ENCODE measurements at regions not wholly inside any gene's neighbourhood (a gene's known extent, or its start where the extent isn't known, plus 50 kb on each side); places are given as distances from the start of the nearest gene placed in this dataset.

- no peak for DNase-seq (ENCODE audit: low spot score)
- in situ Hi-C loops (cut with HindIII; ENCODE audit: low sequenced_read_pairs) = no loop called here
These were observed 103.0 kb upstream of the CDK1 start for GRCh38 chr10:60675236-60675635.

DNA sequence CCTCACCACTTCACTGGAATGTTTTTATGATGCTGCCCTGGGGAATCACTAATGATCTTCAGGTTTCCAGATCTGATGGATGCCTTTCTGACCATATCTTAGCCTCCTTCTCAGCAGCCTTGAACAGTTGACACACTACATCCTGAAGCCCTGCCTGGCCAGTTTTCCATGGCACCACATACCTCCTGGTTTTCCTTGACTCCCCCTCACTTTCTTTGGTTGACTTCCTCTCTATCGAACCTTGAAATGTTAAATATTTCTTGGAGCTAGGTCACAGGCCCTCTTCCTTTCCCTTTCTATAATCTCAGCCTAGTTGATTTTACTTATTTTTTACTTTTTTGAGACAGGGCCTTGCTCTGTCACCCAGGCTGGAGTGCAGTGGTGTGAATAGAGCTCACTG lies 108.8 kb upstream of the CDK1 start:
- in situ Hi-C loops (cut with HindIII; ENCODE audit: low sequenced_read_pairs) = no loop called here
- DNase-seq (ENCODE audit: low spot score) = no peak

GRCh38 chr10:60666221-60666620 lies 112.1 kb upstream of the CDK1 start:
- DNase-seq (ENCODE audit: low spot score) = no peak
- in situ Hi-C loops (cut with HindIII; ENCODE audit: low sequenced_read_pairs) = no loop called here

- in situ Hi-C loops (cut with HindIII; ENCODE audit: low sequenced_read_pairs) = no loop called here
- no peak for DNase-seq (ENCODE audit: low spot score)
These were observed 113.4 kb upstream of the CDK1 start for GRCh38 chr10:60664859-60665258.

- DNase-seq (ENCODE audit: low spot score) = no peak
- in situ Hi-C loops (cut with HindIII; ENCODE audit: low sequenced_read_pairs) = no loop called here
These were observed 114.4 kb upstream of the CDK1 start for GRCh38 chr10:60663850-60664249.

- no peak for DNase-seq (ENCODE audit: low spot score)
- in situ Hi-C loops (cut with HindIII; ENCODE audit: low sequenced_read_pairs) = no loop called here
These were observed 115.2 kb upstream of the CDK1 start for GRCh38 chr10:60662917-60663614.

DNA sequence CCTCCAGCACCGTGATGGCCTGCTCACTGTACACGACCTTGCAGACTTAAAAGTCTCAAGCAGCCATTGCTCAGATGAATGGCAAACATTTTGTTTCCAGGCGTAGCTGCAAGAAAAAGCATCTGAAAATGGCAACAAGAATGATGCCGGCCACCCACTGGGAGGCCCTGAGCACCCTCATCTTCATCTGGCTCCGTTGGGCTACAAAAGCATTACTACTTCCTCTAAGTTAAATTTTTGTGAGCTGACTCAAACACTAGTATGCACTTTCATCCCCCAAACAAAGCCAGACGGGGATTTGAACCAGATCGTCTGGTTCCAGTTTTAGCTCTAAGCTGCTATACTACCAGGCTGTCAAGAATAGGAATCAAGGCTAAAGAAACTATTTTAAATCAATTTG lies 116.6 kb upstream of the CDK1 start:
- in situ Hi-C loops (cut with HindIII; ENCODE audit: low sequenced_read_pairs) = no loop called here
- no peak for DNase-seq (ENCODE audit: low spot score)

DNA sequence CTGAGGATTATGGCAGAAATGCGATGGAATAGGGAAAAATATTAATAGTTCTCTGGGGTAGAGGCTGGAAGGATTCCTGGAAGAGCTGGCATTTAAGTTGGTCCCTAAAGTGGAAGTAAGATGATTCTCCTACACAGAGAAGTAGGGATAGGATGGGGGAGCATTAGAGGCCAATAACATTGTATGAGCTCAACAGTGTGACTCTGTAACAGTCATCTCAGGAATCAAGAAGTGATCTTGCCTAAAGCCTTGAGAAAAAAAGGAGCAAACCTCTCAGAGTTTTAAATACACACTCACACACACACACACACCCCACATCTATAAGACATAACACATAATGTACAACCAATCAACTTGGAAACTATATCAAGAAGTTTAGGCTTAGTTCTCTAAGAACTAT lies 117.7 kb upstream of the CDK1 start:
- DNase-seq (ENCODE audit: low spot score) = no peak
- in situ Hi-C loops (cut with HindIII; ENCODE audit: low sequenced_read_pairs) = no loop called here

GRCh38 chr10:60654813-60655464 lies 123.3 kb upstream of the CDK1 start:
- in situ Hi-C loops (cut with HindIII; ENCODE audit: low sequenced_read_pairs) = no loop called here
- DNase-seq (ENCODE audit: low spot score) = no peak

GRCh38 chr10:60652628-60653027 lies 125.7 kb upstream of the CDK1 start:
- DNase-seq (ENCODE audit: low spot score) = no peak
- in situ Hi-C loops (cut with HindIII; ENCODE audit: low sequenced_read_pairs) = no loop called here

- no peak for DNase-seq (ENCODE audit: low spot score)
- in situ Hi-C loops (cut with HindIII; ENCODE audit: low sequenced_read_pairs) = no loop called here
These were observed 127.9 kb upstream of the CDK1 start for GRCh38 chr10:60650378-60650800.

- in situ Hi-C loops (cut with HindIII; ENCODE audit: low sequenced_read_pairs) = no loop called here
- DNase-seq (ENCODE audit: low spot score) = no peak
These were observed 128.5 kb upstream of the CDK1 start for GRCh38 chr10:60649485-60650377.

- in situ Hi-C loops (cut with HindIII; ENCODE audit: low sequenced_read_pairs) = no loop called here
These were observed 129.5 kb upstream of the CDK1 start for GRCh38 chr10:60648761-60649160.

GRCh38 chr10:60646966-60647796 lies 131.1 kb upstream of the CDK1 start:
- in situ Hi-C loops (cut with HindIII; ENCODE audit: low sequenced_read_pairs) = no loop called here
- peak; percentile 78 for DNase-seq (ENCODE audit: low spot score)

More at GRCh38 chr10:60648761-60649160, 129.5 kb upstream of the CDK1 start:
- no peak for DNase-seq (ENCODE audit: low spot score)

DNA sequence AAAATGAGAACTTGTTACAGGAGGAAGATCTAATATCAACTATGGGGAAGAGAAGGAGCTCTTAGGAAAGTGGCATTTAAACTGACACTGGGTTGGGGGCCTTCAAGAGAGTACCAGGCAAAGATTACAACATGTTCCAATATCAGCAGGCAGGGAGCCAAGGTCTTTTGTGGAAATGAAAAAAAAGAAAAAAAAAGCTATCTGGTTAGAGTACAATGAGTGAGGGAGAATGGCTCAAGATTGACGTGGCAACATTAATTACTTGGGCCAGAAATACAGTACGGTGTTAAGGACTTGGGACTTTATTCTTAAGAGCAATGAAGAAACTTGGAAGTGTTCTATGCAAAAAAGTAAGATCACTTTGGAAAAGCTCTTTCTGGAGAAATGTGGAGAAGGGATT lies 132.3 kb upstream of the CDK1 start:
- in situ Hi-C loops (cut with HindIII; ENCODE audit: low sequenced_read_pairs) = no loop called here
- DNase-seq (ENCODE audit: low spot score) = no peak

DNA sequence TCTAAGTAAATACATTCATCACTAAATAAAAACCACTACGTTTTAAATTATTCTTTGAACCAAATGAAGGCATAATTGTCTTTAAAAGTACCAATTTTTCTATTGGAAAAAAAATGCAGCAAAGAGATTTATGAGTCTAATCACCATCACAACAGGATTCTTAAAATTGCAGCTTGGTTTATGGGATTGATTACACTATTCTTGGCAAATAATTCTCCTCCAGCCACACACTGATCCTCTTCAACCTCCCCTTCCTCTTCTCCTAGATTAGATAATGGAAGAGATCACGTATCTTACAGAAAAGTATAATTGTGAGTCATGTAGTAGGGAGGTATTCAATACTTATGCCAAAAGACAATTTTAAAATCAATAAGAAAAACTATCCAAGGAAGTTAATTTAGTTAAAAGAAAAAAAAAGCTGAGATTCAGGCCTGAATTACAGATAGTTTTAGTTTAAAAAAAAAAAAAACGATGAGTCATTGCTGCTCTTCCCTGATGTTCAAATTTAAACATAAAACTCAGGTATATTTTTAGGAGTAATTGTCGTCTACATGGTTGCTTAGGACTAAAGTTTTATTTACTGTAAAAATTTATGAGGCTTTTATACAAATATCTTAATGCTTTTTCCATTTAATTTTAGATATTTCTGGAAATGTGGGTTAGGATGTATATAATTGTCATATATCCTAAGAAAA lies 133.7 kb upstream of the CDK1 start:
- in situ Hi-C loops (cut with HindIII; ENCODE audit: low sequenced_read_pairs) = no loop called here

GRCh38 chr10:60643874-60644273 lies 134.4 kb upstream of the CDK1 start:
- in situ Hi-C loops (cut with HindIII; ENCODE audit: low sequenced_read_pairs) = no loop called here
- DNase-seq (ENCODE audit: low spot score) = no peak

More for the DNA sequence above, 133.7 kb upstream of the CDK1 start:
- no peak for DNase-seq (ENCODE audit: low spot score)

GRCh38 chr10:60629332-60629731 lies 148.9 kb upstream of the CDK1 start:
- in situ Hi-C loops (cut with HindIII; ENCODE audit: low sequenced_read_pairs) = no loop called here

More at GRCh38 chr10:60629332-60629731, 148.9 kb upstream of the CDK1 start:
- DNase-seq (ENCODE audit: low spot score) = no peak

Data from G401 (cell line).